Activated gamma-delta T cell treated with Interleukin-2 at 50 U/mL for 16 hours (primary cell): ENCODE measurements at regions not wholly inside any gene's neighbourhood (a gene's known extent, or its start where the extent isn't known, plus 50 kb on each side); places are given as distances from the start of the nearest gene placed in this dataset.
"Not testable (repeated sequence)": the region's sequence is repeated elsewhere in the genome, so short reads cannot be mapped to it uniquely, and the experiment has no call there.

ENCODE experiments used
- DNase-seq: peaks from one replicate; pipeline ENCODE4 v3.0.0-alpha.2; 2020

DNA sequence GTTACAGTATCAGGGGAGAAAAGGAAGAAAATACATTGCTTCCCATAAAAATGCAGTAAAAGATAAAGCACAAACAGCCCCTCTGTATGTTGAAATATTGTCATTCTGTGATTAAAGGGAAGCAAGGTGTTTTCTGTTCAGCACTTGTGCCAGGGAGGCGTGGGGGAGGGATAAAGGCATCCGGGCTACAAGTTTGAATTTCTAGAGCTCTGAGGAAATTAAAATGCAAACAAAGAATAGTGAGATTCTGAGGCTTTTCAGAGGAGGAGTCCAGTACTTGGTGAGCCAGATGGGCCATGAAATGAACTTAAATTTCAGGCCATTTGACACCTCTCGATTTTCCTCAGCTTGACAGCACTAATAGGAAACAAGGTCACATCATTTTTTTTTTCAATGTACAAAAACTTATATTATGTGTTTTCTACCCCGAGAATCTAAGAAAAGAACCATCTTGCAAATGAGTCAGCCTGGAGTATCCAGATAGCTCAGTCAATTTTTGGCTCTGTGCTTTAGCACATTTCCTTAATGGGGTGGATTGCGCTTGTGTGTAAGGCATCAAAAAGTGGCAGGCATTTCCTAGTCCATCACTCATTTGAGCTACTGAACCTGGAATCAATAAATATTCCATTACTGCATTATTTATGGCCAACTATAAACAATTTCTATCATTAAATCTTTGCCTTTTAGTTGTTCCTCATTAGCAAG is 640.8 kb upstream of the TBL1XR1 start:
- no peak for DNase-seq

- no peak for DNase-seq
Measured at GRCh38 chr3:177838766-177839350, 641.6 kb upstream of the TBL1XR1 start.

DNA sequence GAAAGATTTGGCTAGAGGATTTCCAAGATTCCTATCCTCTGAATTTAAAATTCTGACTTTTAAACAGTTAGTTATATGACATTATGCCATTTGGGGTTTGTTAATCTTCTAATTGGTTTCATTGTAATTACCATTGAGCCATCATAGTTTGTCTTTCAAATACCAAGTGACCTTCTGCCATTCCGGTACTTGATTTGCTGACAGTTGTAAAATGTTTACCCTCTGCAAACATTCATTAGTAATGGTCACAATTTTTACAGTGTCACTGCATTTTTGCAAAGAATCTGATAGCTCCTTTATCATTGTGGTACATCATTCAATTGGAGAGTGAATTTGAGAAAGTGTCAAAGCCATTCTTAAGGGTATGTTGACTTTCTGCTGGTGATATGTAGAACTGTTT is 645.0 kb upstream of the TBL1XR1 start:
- DNase-seq = no peak

DNA sequence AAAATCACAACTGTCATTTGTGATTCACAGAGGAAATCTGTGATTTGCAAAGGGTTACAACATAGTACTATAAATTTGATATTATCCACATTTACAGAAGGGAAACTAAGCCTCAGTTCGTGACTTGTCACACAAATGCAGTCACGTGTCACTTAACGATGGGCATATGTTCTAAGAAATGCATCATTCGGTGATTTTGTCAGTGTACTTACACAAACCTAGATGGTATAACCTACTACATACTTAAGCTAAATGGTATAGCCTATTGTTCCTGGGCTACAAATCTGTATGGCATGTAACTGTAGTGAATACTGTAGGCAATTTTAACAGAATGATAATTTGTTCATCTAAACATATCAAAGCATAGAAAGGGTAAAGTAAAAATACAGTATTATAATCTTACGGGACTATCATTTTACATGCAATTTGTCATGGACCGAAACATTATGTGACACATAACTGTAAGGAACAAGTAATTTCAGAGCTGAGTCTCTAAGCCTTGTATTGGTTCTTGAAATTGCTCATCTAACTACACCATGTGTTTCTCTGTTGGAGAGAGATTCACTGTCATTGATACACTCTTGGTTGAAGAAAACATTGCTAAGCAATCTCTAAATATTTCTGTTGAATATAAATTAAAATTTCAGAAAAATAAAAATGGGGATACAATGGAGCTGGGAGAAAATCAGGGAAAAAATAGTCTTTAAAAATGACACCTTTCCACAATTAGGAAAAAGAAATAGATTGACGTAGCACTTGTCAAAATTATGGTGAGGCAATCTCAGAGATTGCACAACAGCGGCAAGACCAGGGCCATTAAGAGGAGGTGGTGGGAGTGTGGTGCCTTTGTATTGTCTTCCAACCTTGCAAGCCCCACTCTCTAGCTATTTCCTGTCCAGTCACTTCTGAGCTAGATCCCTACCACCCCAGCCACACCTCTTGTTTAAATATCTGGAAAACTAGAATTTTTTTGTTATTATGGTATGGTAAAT is 645.8 kb upstream of the TBL1XR1 start:
- no peak for DNase-seq

- no peak for DNase-seq
Measured at GRCh38 chr3:177852001-177852807, 654.9 kb upstream of the TBL1XR1 start.

DNA sequence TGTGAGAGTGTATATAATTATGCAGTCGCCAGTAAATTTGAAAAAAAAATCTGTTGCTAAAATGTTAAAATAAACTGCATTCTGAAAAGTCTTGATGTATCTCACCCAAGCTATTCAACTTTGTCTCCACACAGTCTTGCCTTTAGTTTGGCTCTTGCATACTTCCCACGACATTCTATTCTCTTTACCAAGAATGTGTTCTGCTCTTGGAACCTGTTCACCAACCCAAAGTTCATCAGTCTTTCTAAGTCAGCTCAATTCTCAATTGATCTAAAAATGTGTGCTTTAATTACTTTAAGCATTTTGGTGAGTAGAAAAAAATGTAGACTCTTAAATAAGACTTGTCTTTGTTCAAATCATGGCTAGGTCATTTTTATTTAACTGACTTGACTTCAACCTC is 657.7 kb upstream of the TBL1XR1 start:
- no peak for DNase-seq

GRCh38 chr3:177860184-177860583 is 662.9 kb upstream of the TBL1XR1 start:
- no peak for DNase-seq

- DNase-seq = no peak
Measured at GRCh38 chr3:177862962-177863491, 665.7 kb upstream of the TBL1XR1 start.

- DNase-seq = not testable (repeated sequence)
Measured at GRCh38 chr3:177871267-177871666, 665.0 kb upstream of the KCNMB2 start.

DNA sequence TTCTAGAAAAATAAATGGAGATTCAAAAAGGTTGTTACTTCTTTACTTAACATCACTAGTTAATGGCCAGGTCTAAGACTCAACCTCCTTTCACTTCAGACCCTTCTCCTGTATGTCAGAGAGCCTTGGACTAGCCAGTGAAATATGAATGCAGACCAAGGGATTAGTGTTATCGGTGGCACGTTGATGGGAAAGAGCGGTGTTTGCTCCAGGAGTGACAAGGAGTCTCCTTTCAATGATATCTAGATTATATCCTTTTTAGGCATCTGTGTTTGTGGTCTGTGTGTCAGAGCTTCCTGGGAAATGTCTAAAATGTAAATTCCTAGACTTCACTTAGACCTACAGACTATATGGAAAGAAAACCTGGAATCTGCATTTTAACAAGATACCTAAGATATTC is 658.0 kb upstream of the KCNMB2 start:
- no peak for DNase-seq

GRCh38 chr3:177878957-177879356 is 657.3 kb upstream of the KCNMB2 start:
- no peak for DNase-seq

- DNase-seq = no peak
Measured at GRCh38 chr3:177881351-177881750, 654.9 kb upstream of the KCNMB2 start.

GRCh38 chr3:177882124-177882648 is 654.0 kb upstream of the KCNMB2 start:
- no peak for DNase-seq

DNA sequence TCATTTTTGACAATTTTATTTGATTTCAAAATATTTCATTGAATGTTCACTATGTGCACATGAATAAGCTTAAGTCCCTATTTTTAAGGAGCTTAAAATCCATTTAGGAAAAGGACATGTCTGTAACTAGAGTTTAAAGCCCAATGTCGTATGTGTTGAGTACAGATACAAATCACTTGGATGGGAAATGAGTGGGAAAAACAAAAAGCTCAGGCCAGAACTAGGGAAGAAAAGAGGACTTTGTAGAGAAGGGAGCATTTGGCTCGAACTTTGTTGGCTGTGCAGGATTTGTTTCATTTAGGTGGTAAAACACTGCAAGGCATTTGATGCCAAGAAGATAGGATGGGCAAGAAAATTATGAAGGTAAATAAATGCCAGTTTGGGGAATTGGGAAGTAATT is 653.1 kb upstream of the KCNMB2 start:
- no peak for DNase-seq

- no peak for DNase-seq
Measured at GRCh38 chr3:177883957-177884356, 652.3 kb upstream of the KCNMB2 start.

GRCh38 chr3:177885063-177885462 is 651.2 kb upstream of the KCNMB2 start:
- DNase-seq = no peak

- no peak for DNase-seq
Measured at GRCh38 chr3:177886501-177886900, 649.7 kb upstream of the KCNMB2 start.

GRCh38 chr3:177887475-177887874 is 648.8 kb upstream of the KCNMB2 start:
- no peak for DNase-seq

DNA sequence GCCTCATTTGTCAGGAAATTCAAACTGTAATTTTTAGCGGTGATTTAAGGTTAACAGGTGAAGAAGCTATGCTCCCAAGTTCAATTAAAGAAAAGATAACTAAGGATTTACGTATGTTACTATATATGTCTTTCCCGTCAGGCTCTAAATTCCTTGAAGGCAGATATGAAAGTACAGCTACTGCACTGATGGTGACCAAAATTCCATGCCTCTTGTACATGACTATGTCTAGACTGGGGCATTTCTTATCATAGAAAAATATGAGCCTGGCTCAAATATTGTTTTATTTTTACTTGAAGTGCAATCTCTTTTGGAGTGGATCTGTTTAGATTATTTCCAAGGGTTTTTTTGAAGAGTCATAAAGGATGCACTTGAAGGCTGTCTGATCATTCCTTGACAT is 647.1 kb upstream of the KCNMB2 start:
- DNase-seq = no peak

- no peak for DNase-seq
Measured at GRCh38 chr3:177889652-177890358, 646.4 kb upstream of the KCNMB2 start.

- no peak for DNase-seq
Measured at GRCh38 chr3:177890359-177890683, 645.9 kb upstream of the KCNMB2 start.

GRCh38 chr3:177891569-177891968 is 644.7 kb upstream of the KCNMB2 start:
- DNase-seq = not testable (repeated sequence)
